ENCODE measurements at regions not wholly inside any gene's neighbourhood (a gene's known extent, or its start where the extent isn't known, plus 50 kb on each side); places are given as distances from the start of the nearest gene placed in this dataset.

- peak overlapping the region in 1 of 2 donors; percentile 0 for H3K4me3 Mint-ChIP-seq
- ATAC-seq (replicated peaks in 1 of 2) (peak; percentile 99 to 100), DNase-seq (peak; percentile 48 to 50)
- peaks cover 6% of the 10 kb centered on the region for H3K4me1 Mint-ChIP-seq (ENCODE audit: low read depth)
- H3K27me3 Mint-ChIP-seq (ENCODE audit: low read depth) = peaks cover 6% of the 10 kb centered on the region
- no peak overlapping the region for H3K27ac Mint-ChIP-seq
- no peaks in the 10 kb centered on the region for H3K9me3 Mint-ChIP-seq
- H3K36me3 Mint-ChIP-seq (ENCODE audit: insufficient read depth in 2 of 2) = no peaks in the 10 kb centered on the region
Observed at GRCh38 chr3:99505646-99506269, 132.6 kb upstream of the COL8A1 start.

- Mint-ChIP-seq H3K9me3 (no peaks in the 10 kb centered on the region), H3K4me3 (no peak overlapping the region), H3K36me3 (ENCODE audit: insufficient read depth in 2 of 2) (no peaks in the 10 kb centered on the region), H3K27ac (no peak overlapping the region), H3K4me1 (ENCODE audit: low read depth) (peaks cover 6% of the 10 kb centered on the region), H3K27me3 (ENCODE audit: low read depth) (peaks cover 6% of the 10 kb centered on the region)
- ATAC-seq (replicated peaks in 1 of 2) = no peak
- DNase-seq = no peak
Observed at GRCh38 chr3:99505200-99505599, 133.2 kb upstream of the COL8A1 start.

GRCh38 chr3:99504258-99504657 is 134.1 kb upstream of the COL8A1 start:
- peaks cover 6% of the 10 kb centered on the region for H3K27me3 Mint-ChIP-seq (ENCODE audit: low read depth)
- H3K36me3 Mint-ChIP-seq (ENCODE audit: insufficient read depth in 2 of 2) = no peaks in the 10 kb centered on the region
- no peak for DNase-seq
- peaks cover 6% of the 10 kb centered on the region for H3K4me1 Mint-ChIP-seq (ENCODE audit: low read depth)
- no peak overlapping the region for H3K4me3 Mint-ChIP-seq
- no peak for ATAC-seq (replicated peaks in 1 of 2)
- H3K9me3 Mint-ChIP-seq = no peaks in the 10 kb centered on the region
- H3K27ac Mint-ChIP-seq = no peak overlapping the region

- DNase-seq (no peak), ATAC-seq (replicated peaks in 1 of 2) (no peak)
- no peak overlapping the region for H3K27ac Mint-ChIP-seq
- no peaks in the 10 kb centered on the region for H3K36me3 Mint-ChIP-seq (ENCODE audit: insufficient read depth in 2 of 2)
- H3K9me3 Mint-ChIP-seq = no peaks in the 10 kb centered on the region
- peaks cover 6% of the 10 kb centered on the region for H3K27me3 Mint-ChIP-seq (ENCODE audit: low read depth)
- no peak overlapping the region for H3K4me3 Mint-ChIP-seq
- H3K4me1 Mint-ChIP-seq (ENCODE audit: low read depth) = peaks cover 6% of the 10 kb centered on the region
Observed at GRCh38 chr3:99503350-99503749, 135.0 kb upstream of the COL8A1 start.

GRCh38 chr3:99502871-99503270 is 135.5 kb upstream of the COL8A1 start:
- H3K27me3 Mint-ChIP-seq (ENCODE audit: low read depth) = peaks cover 1% of the 10 kb centered on the region
- no peaks in the 10 kb centered on the region for H3K36me3 Mint-ChIP-seq (ENCODE audit: insufficient read depth in 2 of 2)
- H3K27ac Mint-ChIP-seq = no peak overlapping the region
- H3K4me3 Mint-ChIP-seq = no peak overlapping the region
- H3K9me3 Mint-ChIP-seq = no peaks in the 10 kb centered on the region
- peaks cover 6% of the 10 kb centered on the region for H3K4me1 Mint-ChIP-seq (ENCODE audit: low read depth)
- no peak for ATAC-seq (replicated peaks in 1 of 2)
- DNase-seq = no peak

- Mint-ChIP-seq H3K4me1 (ENCODE audit: low read depth) (peaks cover under 1% of the 10 kb centered on the region), H3K27me3 (ENCODE audit: low read depth) (no peaks in the 10 kb centered on the region), H3K4me3 (no peak overlapping the region), H3K36me3 (ENCODE audit: insufficient read depth in 2 of 2) (no peaks in the 10 kb centered on the region), H3K27ac (no peak overlapping the region), H3K9me3 (no peaks in the 10 kb centered on the region)
- DNase-seq (no peak), ATAC-seq (replicated peaks in 1 of 2) (no peak)
Observed at GRCh38 chr3:99500485-99500884, 137.9 kb upstream of the COL8A1 start.

GRCh38 chr3:99499235-99500158 is 138.9 kb upstream of the COL8A1 start:
- no peak overlapping the region for H3K4me3 Mint-ChIP-seq
- H3K27ac Mint-ChIP-seq = no peak overlapping the region
- DNase-seq (peak in 1 of 2 donors; percentile 5), ATAC-seq (replicated peaks in 1 of 2) (no peak)
- H3K27me3 Mint-ChIP-seq (ENCODE audit: low read depth) = no peaks in the 10 kb centered on the region
- H3K4me1 Mint-ChIP-seq (ENCODE audit: low read depth) = no peaks in the 10 kb centered on the region
- H3K36me3 Mint-ChIP-seq (ENCODE audit: insufficient read depth in 2 of 2) = no peaks in the 10 kb centered on the region
- no peaks in the 10 kb centered on the region for H3K9me3 Mint-ChIP-seq

GRCh38 chr3:99498550-99499234 is 139.7 kb upstream of the COL8A1 start:
- no peak for ATAC-seq (replicated peaks in 1 of 2)
- H3K4me3 Mint-ChIP-seq = no peak overlapping the region
- no peak for DNase-seq
- H3K9me3 Mint-ChIP-seq = peaks cover 0 to 2% of the 10 kb centered on the region in 2 donors
- no peak overlapping the region for H3K27ac Mint-ChIP-seq
- H3K4me1 Mint-ChIP-seq (ENCODE audit: low read depth) = no peaks in the 10 kb centered on the region
- H3K27me3 Mint-ChIP-seq (ENCODE audit: low read depth) = no peaks in the 10 kb centered on the region
- H3K36me3 Mint-ChIP-seq (ENCODE audit: insufficient read depth in 2 of 2) = no peaks in the 10 kb centered on the region

GRCh38 chr3:99487894-99488293 is 150.5 kb upstream of the COL8A1 start:
- DNase-seq = no peak
- Mint-ChIP-seq H3K36me3 (ENCODE audit: insufficient read depth in 2 of 2) (peaks cover 2% of the 10 kb centered on the region in 2 donors), H3K9me3 (peaks cover 8 to 10% of the 10 kb centered on the region in 2 donors), H3K27me3 (ENCODE audit: low read depth) (no peaks in the 10 kb centered on the region), H3K27ac (no peak overlapping the region), H3K4me1 (ENCODE audit: low read depth) (no peaks in the 10 kb centered on the region), H3K4me3 (no peak overlapping the region)
- ATAC-seq (replicated peaks in 1 of 2) = no peak

- Mint-ChIP-seq H3K27me3 (ENCODE audit: low read depth) (no peaks in the 10 kb centered on the region), H3K27ac (no peak overlapping the region), H3K4me3 (no peak overlapping the region), H3K9me3 (peaks cover 8% of the 10 kb centered on the region in 2 donors), H3K4me1 (ENCODE audit: low read depth) (no peaks in the 10 kb centered on the region), H3K36me3 (ENCODE audit: insufficient read depth in 2 of 2) (peaks cover 2% of the 10 kb centered on the region in 2 donors)
- DNase-seq = no peak
- no peak for ATAC-seq (replicated peaks in 1 of 2)
Observed at GRCh38 chr3:99485286-99485685, 153.1 kb upstream of the COL8A1 start.

- Mint-ChIP-seq H3K27me3 (ENCODE audit: low read depth) (no peaks in the 10 kb centered on the region), H3K27ac (no peak overlapping the region), H3K4me3 (no peak overlapping the region), H3K4me1 (ENCODE audit: low read depth) (no peaks in the 10 kb centered on the region), H3K9me3 (peaks cover 8% of the 10 kb centered on the region in 2 donors), H3K36me3 (ENCODE audit: insufficient read depth in 2 of 2) (peaks cover 2% of the 10 kb centered on the region in 2 donors)
- no peak for ATAC-seq (replicated peaks in 1 of 2)
- no peak for DNase-seq
Observed at GRCh38 chr3:99484871-99485270, 153.5 kb upstream of the COL8A1 start.

GRCh38 chr3:99483841-99484240 is 154.6 kb upstream of the COL8A1 start:
- DNase-seq = no peak
- H3K4me3 Mint-ChIP-seq = no peak overlapping the region
- no peaks in the 10 kb centered on the region for H3K27me3 Mint-ChIP-seq (ENCODE audit: low read depth)
- H3K27ac Mint-ChIP-seq = no peak overlapping the region
- H3K9me3 Mint-ChIP-seq = peaks cover 6 to 8% of the 10 kb centered on the region in 2 donors
- ATAC-seq (replicated peaks in 1 of 2) = no peak
- H3K4me1 Mint-ChIP-seq (ENCODE audit: low read depth) = no peaks in the 10 kb centered on the region
- H3K36me3 Mint-ChIP-seq (ENCODE audit: insufficient read depth in 2 of 2) = peaks cover 2% of the 10 kb centered on the region in 2 donors

- DNase-seq = no peak
- no peaks in the 10 kb centered on the region for H3K27me3 Mint-ChIP-seq (ENCODE audit: low read depth)
- no peaks in the 10 kb centered on the region for H3K4me1 Mint-ChIP-seq (ENCODE audit: low read depth)
- H3K9me3 Mint-ChIP-seq = peaks cover 0 to 2% of the 10 kb centered on the region in 2 donors
- H3K27ac Mint-ChIP-seq = no peak overlapping the region
- no peak overlapping the region for H3K4me3 Mint-ChIP-seq
- H3K36me3 Mint-ChIP-seq (ENCODE audit: insufficient read depth in 2 of 2) = peaks cover 0 to 2% of the 10 kb centered on the region in 2 donors
- ATAC-seq (replicated peaks in 1 of 2) = peak in 1 of 2 donors; percentile 58
Observed at GRCh38 chr3:99482191-99482590, 156.2 kb upstream of the COL8A1 start.

Data from activated T-cell treated with anti-CD3 and anti-CD28 coated beads, Interleukin-2, amount 50 U/mL, for 72 hours (primary cell).